Liver (tissue), 7 donors: ENCODE measurements at regions not wholly inside any gene's neighbourhood (a gene's known extent, or its start where the extent isn't known, plus 50 kb on each side); places are given as distances from the start of the nearest gene placed in this dataset.

Experiments
- DNase-seq: peaks from one replicate; pipeline ENCODE4 v3.0.0-alpha.2; 2017; ENCODE audit warnings: low spot score
- H3K27ac ChIP-seq, 2 donors: one replicate each; pipeline ENCODE4 v1.7.0; 2013; ENCODE audit warnings: inconsistent platforms in 2 of 2, low read length in 2 of 2, control low read depth in 1 of 2, low read depth in 1 of 2, mild to moderate bottlenecking in 1 of 2
- H3K27me3 ChIP-seq, 4 donors: one replicate each; pipeline versions ENCODE4 v1.6.1 to v1.7.0; 2013; ENCODE audit warnings: low read length in 3 of 4, inconsistent platforms in 1 of 4, mild to moderate bottlenecking in 1 of 4, moderate library complexity in 1 of 4; ENCODE audit not compliant: control insufficient read depth in 4 of 4, insufficient read depth in 4 of 4
- H3K36me3 ChIP-seq, 4 donors: one replicate each; pipeline versions ENCODE4 v1.6.1 to v1.7.0; 2013; ENCODE audit warnings: low read length in 3 of 4, mild to moderate bottlenecking in 3 of 4, low read depth in 1 of 4, moderate library complexity in 1 of 4; ENCODE audit not compliant: control insufficient read depth in 4 of 4, insufficient read depth in 3 of 4
- H3K4me1 ChIP-seq, 4 donors: one replicate each; pipeline versions ENCODE4 v1.6.1 to v1.7.0; 2013; ENCODE audit warnings: low read length in 3 of 4, mild to moderate bottlenecking in 3 of 4, moderate library complexity in 1 of 4; ENCODE audit not compliant: control insufficient read depth in 4 of 4, insufficient read depth in 4 of 4
- H3K4me3 ChIP-seq, 3 donors: one replicate each; pipeline versions ENCODE4 v1.6.1 to v1.7.0; 2013; ENCODE audit warnings: low read length in 3 of 3, control low read depth in 1 of 3, low read depth in 1 of 3, mild to moderate bottlenecking in 1 of 3
- H3K9ac ChIP-seq, 2 donors: one replicate each; pipeline ENCODE4 v1.7.0; 2013; ENCODE audit warnings: low read length in 2 of 2, mild to moderate bottlenecking in 2 of 2, moderate library complexity in 2 of 2, control low read depth in 1 of 2, low read depth in 1 of 2
- H3K9me3 ChIP-seq, 4 donors: one replicate each; pipeline versions ENCODE4 v1.6.1 to v1.7.0; 2013; ENCODE audit warnings: low read length in 3 of 4; ENCODE audit not compliant: control insufficient read depth in 4 of 4
- FOXA1 ChIP-seq: IDR thresholded peaks from 2 replicates; pipeline ENCODE4 v1.6.1; 2016; ENCODE audit warnings: antibody characterized with exemption
- GABPA ChIP-seq, 2 donors: IDR thresholded peaks in 1 of 2; conservative IDR thresholded peaks in 1 of 2; 2 replicates each; pipeline ENCODE4 v1.6.1; 2016; ENCODE audit warnings: antibody characterized with exemption in 2 of 2, mild to moderate bottlenecking in 1 of 2, moderate library complexity in 1 of 2
- HNF4A ChIP-seq, 2 donors: conservative IDR thresholded peaks; 2 replicates each; pipeline ENCODE4 v1.6.1; 2016; ENCODE audit warnings: antibody characterized with exemption in 2 of 2, mild to moderate bottlenecking in 2 of 2
- HNF4G ChIP-seq: IDR thresholded peaks from 2 replicates; pipeline ENCODE4 v1.6.1; 2016; ENCODE audit warnings: antibody characterized with exemption
- JUND ChIP-seq, 2 donors: IDR thresholded peaks; 2 replicates each; pipeline ENCODE4 v1.6.1; 2016; ENCODE audit warnings: antibody characterized with exemption in 2 of 2
- NR2F2 ChIP-seq: IDR thresholded peaks from 2 replicates; pipeline ENCODE4 v1.6.1; 2016; ENCODE audit warnings: antibody characterized with exemption
- RAD21 ChIP-seq, 2 donors: IDR thresholded peaks; 2 replicates each; pipeline ENCODE4 v1.6.1; 2016; ENCODE audit warnings: antibody characterized with exemption in 2 of 2, mild to moderate bottlenecking in 2 of 2
- SP1 ChIP-seq: IDR thresholded peaks from 2 replicates; pipeline ENCODE4 v1.6.1; 2018; ENCODE audit warnings: antibody characterized with exemption, mild to moderate bottlenecking
- TAF1 ChIP-seq: conservative IDR thresholded peaks from 2 replicates; pipeline ENCODE4 v1.6.1; 2016; ENCODE audit warnings: antibody characterized with exemption, mild to moderate bottlenecking
- YY1 ChIP-seq: IDR thresholded peaks from 2 replicates; pipeline ENCODE4 v1.6.1; 2016; ENCODE audit warnings: antibody characterized with exemption, mild to moderate bottlenecking
- TF ChIP-seq, protein P1 (sequence below): fragments of 150-350 bp; IDR thresholded peaks from 2 replicates; pipeline ENCODE4 v1.5.1; 2017; ENCODE audit warnings: improper control_type of control experiment, low read depth, low read length; ENCODE audit not compliant: missing input control
- TF ChIP-seq, protein P2 (sequence below): IDR thresholded peaks from 2 replicates; pipeline ENCODE4 v1.6.1; 2016; ENCODE audit warnings: antibody characterized with exemption
- TF ChIP-seq, protein P3 (sequence below): IDR thresholded peaks from 2 replicates; pipeline ENCODE4 v1.6.1; 2016; ENCODE audit warnings: antibody characterized with exemption, mild to moderate bottlenecking
- TF ChIP-seq, protein P4 (sequence below): IDR thresholded peaks from 2 replicates; pipeline ENCODE4 v1.6.1; 2016; ENCODE audit warnings: antibody characterized with exemption
- donor health status: healthy.
- donor health status: healthy.
- donor health status: healthy.
- donor health status: healthy.

DNA sequence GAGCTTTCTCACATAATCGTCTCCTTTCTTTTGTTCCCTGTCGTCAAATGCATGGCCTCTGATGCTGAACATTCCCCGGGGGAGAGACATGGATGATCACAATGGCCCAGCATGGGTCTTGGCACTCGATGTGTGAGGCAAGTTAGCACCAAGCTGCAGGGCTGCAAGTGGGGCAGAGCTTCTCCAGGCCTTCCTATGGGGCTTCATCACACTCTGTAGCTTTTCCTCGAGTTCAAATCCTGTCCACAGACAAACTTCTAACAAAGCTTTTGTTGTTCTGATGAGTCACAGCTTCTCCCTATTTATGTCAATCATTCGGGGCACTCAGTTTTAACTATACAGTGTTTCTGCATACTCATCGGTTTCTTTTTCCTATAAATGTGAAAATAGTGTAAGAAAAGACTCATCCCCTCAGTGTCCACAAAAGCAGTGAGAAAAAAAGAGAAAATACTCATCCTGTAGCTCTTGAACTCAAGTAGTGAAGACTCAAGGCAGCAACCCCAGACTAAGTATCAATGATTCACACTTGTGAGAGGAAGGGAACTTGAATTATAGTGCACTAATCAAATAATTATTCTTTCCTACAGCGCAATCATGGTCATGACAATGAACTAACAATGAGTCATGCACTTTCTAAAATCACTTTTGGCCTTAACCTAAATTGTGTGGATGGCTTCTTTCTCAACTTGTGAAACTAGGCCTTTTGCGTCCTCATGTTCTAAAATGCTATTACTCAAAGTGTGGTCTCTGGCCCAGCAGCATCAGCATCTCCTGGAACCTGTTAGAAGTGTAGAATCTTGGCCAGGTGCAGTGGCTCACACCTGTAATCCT, 68.4 kb upstream of the NOX3 start (continued):
- TF ChIP-seq, protein P1, sequence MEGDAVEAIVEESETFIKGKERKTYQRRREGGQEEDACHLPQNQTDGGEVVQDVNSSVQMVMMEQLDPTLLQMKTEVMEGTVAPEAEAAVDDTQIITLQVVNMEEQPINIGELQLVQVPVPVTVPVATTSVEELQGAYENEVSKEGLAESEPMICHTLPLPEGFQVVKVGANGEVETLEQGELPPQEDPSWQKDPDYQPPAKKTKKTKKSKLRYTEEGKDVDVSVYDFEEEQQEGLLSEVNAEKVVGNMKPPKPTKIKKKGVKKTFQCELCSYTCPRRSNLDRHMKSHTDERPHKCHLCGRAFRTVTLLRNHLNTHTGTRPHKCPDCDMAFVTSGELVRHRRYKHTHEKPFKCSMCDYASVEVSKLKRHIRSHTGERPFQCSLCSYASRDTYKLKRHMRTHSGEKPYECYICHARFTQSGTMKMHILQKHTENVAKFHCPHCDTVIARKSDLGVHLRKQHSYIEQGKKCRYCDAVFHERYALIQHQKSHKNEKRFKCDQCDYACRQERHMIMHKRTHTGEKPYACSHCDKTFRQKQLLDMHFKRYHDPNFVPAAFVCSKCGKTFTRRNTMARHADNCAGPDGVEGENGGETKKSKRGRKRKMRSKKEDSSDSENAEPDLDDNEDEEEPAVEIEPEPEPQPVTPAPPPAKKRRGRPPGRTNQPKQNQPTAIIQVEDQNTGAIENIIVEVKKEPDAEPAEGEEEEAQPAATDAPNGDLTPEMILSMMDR = no peak
- TF ChIP-seq SP1 (no peak), GABPA (IDR thresholded peaks at IDR 0.05 in 1 of 2, conservative IDR thresholded peaks at IDR 0.05 in 1 of 2) (no peak), FOXA1 (no peak), YY1 (no peak), RAD21 (IDR thresholded peaks at IDR 0.05) (no peak)

DNA sequence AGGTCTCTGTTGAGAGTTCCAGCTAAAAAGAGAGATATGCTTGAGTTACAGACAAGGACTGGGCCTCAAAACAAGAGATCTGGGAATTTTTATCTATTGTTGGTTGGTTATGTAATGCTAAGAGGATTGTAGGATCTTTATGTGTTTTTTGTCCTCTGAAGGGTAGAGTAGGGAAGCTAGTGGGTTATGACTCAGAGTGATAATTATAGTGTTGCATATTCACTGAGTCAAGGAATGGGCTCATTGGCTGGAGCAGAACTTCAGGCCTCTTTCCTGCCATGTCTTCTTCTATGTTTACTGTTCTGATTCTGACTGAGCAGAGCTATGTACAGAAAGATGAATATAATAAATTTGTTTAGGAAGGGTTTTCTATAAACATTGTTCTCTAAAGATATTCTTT, 66.1 kb upstream of the NOX3 start:
- no peak for DNase-seq
- Histone ChIP-seq H3K27ac (no peak overlapping the region), H3K36me3 (no peaks in the 10 kb centered on the region), H3K4me1 (no peaks in the 10 kb centered on the region), H3K9ac (no peak overlapping the region), H3K4me3 (no peak overlapping the region), H3K9me3 (no peaks in the 10 kb centered on the region), H3K27me3 (no peaks in the 10 kb centered on the region)
- TF ChIP-seq FOXA1 = no peak
- TF ChIP-seq HNF4A (conservative IDR thresholded peaks at IDR 0.05) = no peak
- TF ChIP-seq, protein P2, sequence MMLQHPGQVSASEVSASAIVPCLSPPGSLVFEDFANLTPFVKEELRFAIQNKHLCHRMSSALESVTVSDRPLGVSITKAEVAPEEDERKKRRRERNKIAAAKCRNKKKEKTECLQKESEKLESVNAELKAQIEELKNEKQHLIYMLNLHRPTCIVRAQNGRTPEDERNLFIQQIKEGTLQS = no peak
- TF ChIP-seq, protein P3, sequence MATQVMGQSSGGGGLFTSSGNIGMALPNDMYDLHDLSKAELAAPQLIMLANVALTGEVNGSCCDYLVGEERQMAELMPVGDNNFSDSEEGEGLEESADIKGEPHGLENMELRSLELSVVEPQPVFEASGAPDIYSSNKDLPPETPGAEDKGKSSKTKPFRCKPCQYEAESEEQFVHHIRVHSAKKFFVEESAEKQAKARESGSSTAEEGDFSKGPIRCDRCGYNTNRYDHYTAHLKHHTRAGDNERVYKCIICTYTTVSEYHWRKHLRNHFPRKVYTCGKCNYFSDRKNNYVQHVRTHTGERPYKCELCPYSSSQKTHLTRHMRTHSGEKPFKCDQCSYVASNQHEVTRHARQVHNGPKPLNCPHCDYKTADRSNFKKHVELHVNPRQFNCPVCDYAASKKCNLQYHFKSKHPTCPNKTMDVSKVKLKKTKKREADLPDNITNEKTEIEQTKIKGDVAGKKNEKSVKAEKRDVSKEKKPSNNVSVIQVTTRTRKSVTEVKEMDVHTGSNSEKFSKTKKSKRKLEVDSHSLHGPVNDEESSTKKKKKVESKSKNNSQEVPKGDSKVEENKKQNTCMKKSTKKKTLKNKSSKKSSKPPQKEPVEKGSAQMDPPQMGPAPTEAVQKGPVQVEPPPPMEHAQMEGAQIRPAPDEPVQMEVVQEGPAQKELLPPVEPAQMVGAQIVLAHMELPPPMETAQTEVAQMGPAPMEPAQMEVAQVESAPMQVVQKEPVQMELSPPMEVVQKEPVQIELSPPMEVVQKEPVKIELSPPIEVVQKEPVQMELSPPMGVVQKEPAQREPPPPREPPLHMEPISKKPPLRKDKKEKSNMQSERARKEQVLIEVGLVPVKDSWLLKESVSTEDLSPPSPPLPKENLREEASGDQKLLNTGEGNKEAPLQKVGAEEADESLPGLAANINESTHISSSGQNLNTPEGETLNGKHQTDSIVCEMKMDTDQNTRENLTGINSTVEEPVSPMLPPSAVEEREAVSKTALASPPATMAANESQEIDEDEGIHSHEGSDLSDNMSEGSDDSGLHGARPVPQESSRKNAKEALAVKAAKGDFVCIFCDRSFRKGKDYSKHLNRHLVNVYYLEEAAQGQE = no peak
- no peak for TF ChIP-seq JUND (IDR thresholded peaks at IDR 0.05)
- no peak for TF ChIP-seq RAD21 (IDR thresholded peaks at IDR 0.05)
- no peak for TF ChIP-seq GABPA (IDR thresholded peaks at IDR 0.05 in 1 of 2, conservative IDR thresholded peaks at IDR 0.05 in 1 of 2)
- TF ChIP-seq NR2F2 = no peak
- TF ChIP-seq TAF1 = no peak
- no peak for TF ChIP-seq HNF4G
- TF ChIP-seq SP1 = no peak
- TF ChIP-seq, protein P4, sequence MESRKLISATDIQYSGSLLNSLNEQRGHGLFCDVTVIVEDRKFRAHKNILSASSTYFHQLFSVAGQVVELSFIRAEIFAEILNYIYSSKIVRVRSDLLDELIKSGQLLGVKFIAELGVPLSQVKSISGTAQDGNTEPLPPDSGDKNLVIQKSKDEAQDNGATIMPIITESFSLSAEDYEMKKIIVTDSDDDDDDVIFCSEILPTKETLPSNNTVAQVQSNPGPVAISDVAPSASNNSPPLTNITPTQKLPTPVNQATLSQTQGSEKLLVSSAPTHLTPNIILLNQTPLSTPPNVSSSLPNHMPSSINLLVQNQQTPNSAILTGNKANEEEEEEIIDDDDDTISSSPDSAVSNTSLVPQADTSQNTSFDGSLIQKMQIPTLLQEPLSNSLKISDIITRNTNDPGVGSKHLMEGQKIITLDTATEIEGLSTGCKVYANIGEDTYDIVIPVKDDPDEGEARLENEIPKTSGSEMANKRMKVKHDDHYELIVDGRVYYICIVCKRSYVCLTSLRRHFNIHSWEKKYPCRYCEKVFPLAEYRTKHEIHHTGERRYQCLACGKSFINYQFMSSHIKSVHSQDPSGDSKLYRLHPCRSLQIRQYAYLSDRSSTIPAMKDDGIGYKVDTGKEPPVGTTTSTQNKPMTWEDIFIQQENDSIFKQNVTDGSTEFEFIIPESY = no peak
